WI38 (cell line): ENCODE measurements at regions not wholly inside any gene's neighbourhood (a gene's known extent, or its start where the extent isn't known, plus 50 kb on each side); places are given as distances from the start of the nearest gene placed in this dataset.
"Not testable (repeated sequence)": the region's sequence is repeated elsewhere in the genome, so short reads cannot be mapped to it uniquely, and the experiment has no call there.

ENCODE experiments used
- H3K4me3 ChIP-seq: 2 replicates; pipeline ENCODE4 v1.5.1; 2011; ENCODE audit warnings: low read depth, mild to moderate bottlenecking, control low read depth, low read length
- CTCF ChIP-seq: IDR thresholded peaks from 2 replicates; pipeline ENCODE4 v1.5.1; 2012; ENCODE audit warnings: low read depth, mild to moderate bottlenecking, control low read depth, low read length

- H3K4me3 ChIP-seq: no peak overlapping the region
- TF ChIP-seq CTCF: no peak
These were observed 50.3 kb upstream of the ATP6AP2 start for GRCh38 chrX:40530509-40530908.

DNA sequence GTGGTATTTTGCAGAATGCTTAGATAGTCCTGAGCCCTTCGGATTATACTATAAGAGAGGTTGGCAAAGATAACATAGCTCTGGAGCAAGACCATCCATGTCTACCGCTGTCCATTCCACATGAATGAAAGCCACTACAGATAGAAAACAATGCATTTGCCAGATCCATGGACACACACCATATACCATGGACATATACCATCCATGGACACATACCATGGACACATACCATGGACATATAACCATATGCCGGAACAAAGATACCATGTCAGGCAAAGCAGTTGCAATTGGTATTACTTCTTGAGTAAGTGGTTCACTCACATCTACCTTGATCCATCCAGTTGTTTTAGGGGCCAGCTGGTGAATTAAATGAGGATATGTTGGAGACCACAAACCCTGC, 53.2 kb upstream of the ATP6AP2 start:
- H3K4me3 ChIP-seq: no peak overlapping the region

GRCh38 chrX:40526412-40526811, 54.4 kb upstream of the ATP6AP2 start:
- H3K4me3 ChIP-seq: no peak overlapping the region
- no peak for TF ChIP-seq CTCF

More for the DNA sequence above, 53.2 kb upstream of the ATP6AP2 start:
- no peak for TF ChIP-seq CTCF

GRCh38 chrX:40525901-40526300, 54.9 kb upstream of the ATP6AP2 start:
- H3K4me3 ChIP-seq: not testable (repeated sequence)

DNA sequence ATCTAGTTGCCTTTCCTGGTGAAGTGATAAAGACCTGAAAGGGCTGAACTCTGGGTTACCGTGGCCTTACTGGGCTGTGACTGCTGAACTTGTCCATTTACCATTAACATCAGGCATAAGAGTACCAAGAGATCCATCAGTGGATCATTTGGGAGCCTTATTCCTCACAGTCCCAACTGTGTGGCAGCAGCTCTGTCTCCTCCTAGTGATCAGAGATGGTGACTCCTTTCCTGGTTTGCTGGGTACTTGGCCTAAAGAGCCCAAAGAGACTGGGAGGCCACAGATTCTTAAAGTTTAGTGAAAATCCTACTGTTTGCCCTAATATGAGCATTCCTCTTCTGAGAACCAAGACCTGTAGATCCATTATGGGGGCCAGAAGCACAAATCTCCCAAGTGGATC, 56.3 kb upstream of the ATP6AP2 start:
- H3K4me3 ChIP-seq: no peak overlapping the region
- no peak for TF ChIP-seq CTCF

GRCh38 chrX:40523852-40524251, 56.9 kb upstream of the ATP6AP2 start:
- TF ChIP-seq CTCF: no peak
- H3K4me3 ChIP-seq: no peak overlapping the region

GRCh38 chrX:40521868-40522450, 58.8 kb upstream of the ATP6AP2 start:
- no peak overlapping the region for H3K4me3 ChIP-seq
- TF ChIP-seq CTCF: no peak

GRCh38 chrX:40514376-40514775, 66.4 kb upstream of the ATP6AP2 start:
- TF ChIP-seq CTCF: no peak

More at GRCh38 chrX:40514376-40514775, 66.4 kb upstream of the ATP6AP2 start:
- H3K4me3 ChIP-seq: no peak overlapping the region
